HG03064 (cell line): ENCODE measurements at regions not wholly inside any gene's neighbourhood (a gene's known extent, or its start where the extent isn't known, plus 50 kb on each side); places are given as distances from the start of the nearest gene placed in this dataset.

Source experiments
- ATAC-seq: cut with Tn5 transposase; IDR thresholded peaks from one replicate; pipeline ENCODE4 v1.9.1; 2021; ENCODE audit warnings: low read depth; ENCODE audit not compliant: unreplicated experiment

- ATAC-seq, result no peak
Observed at GRCh38 chr3:144067059-144067458, 95.4 kb downstream of the DIPK2A start.

- ATAC-seq, result no peak
Observed at GRCh38 chr3:144073698-144074097, 102.1 kb downstream of the DIPK2A start.

GRCh38 chr3:144079634-144080033 is 108.0 kb downstream of the DIPK2A start:
- no peak for ATAC-seq

- ATAC-seq, result no peak
Observed at GRCh38 chr3:144084929-144085328, 113.3 kb downstream of the DIPK2A start.

- ATAC-seq, result no peak
Observed at GRCh38 chr3:144085964-144086363, 114.3 kb downstream of the DIPK2A start.

GRCh38 chr3:144096016-144096415 is 124.4 kb downstream of the DIPK2A start:
- no peak for ATAC-seq

GRCh38 chr3:144097163-144097562 is 125.5 kb downstream of the DIPK2A start:
- ATAC-seq, result no peak

GRCh38 chr3:144098691-144099090 is 127.1 kb downstream of the DIPK2A start:
- ATAC-seq, result no peak

GRCh38 chr3:144102421-144102820 is 130.8 kb downstream of the DIPK2A start:
- ATAC-seq, result no peak

- ATAC-seq, result no peak
Observed at GRCh38 chr3:144104186-144104585, 132.6 kb downstream of the DIPK2A start.

- no peak for ATAC-seq
Observed at GRCh38 chr3:144104679-144105078, 133.1 kb downstream of the DIPK2A start.

- no peak for ATAC-seq
Observed at GRCh38 chr3:144105542-144105941, 133.9 kb downstream of the DIPK2A start.

GRCh38 chr3:144106970-144107369 is 135.3 kb downstream of the DIPK2A start:
- no peak for ATAC-seq

- no peak for ATAC-seq
Observed at GRCh38 chr3:144107923-144108322, 136.3 kb downstream of the DIPK2A start.

GRCh38 chr3:144109944-144110343 is 138.3 kb downstream of the DIPK2A start:
- ATAC-seq, result peak; percentile 87

- no peak for ATAC-seq
Observed at GRCh38 chr3:144112036-144112435, 140.4 kb downstream of the DIPK2A start.

- no peak for ATAC-seq
Observed at GRCh38 chr3:144112437-144112836, 140.8 kb downstream of the DIPK2A start.

GRCh38 chr3:144114767-144115166 is 143.1 kb downstream of the DIPK2A start:
- no peak for ATAC-seq

- no peak for ATAC-seq
Observed at GRCh38 chr3:144119633-144120032, 148.0 kb downstream of the DIPK2A start.

- ATAC-seq, result no peak
Observed at GRCh38 chr3:144121661-144122060, 150.0 kb downstream of the DIPK2A start.

- ATAC-seq, result no peak
Observed at GRCh38 chr3:144127014-144127413, 155.4 kb downstream of the DIPK2A start.

- peak; percentile 30 for ATAC-seq
Observed at GRCh38 chr3:144127700-144128099, 156.1 kb downstream of the DIPK2A start.

- peak; percentile 99 for ATAC-seq
Observed at GRCh38 chr3:144128108-144128892, 156.7 kb downstream of the DIPK2A start.
